Mesenteric fat pad (tissue), 1 donor: ENCODE measurements at regions not wholly inside any gene's neighbourhood (a gene's known extent, or its start where the extent isn't known, plus 50 kb on each side); places are given as distances from the start of the nearest gene placed in this dataset.

ENCODE experiments used
- DNase-seq: peaks from one replicate; pipeline ENCODE4 v3.0.0-alpha.2; 2020; ENCODE audit warnings: low spot score
- donor health status: DM: yes; HTN: yes; CAD: no.

GRCh38 chr13:59094181-59094580 lies 1069.5 kb downstream of the DIAPH3 start:
- no peak for DNase-seq

- no peak for DNase-seq
Measured at GRCh38 chr13:59099182-59099974, 1064.3 kb downstream of the DIAPH3 start.

- DNase-seq, result no peak
Measured at GRCh38 chr13:59103004-59103768, 1060.5 kb downstream of the DIAPH3 start.

- DNase-seq, result no peak
Measured at GRCh38 chr13:59111751-59112171, 1052.0 kb downstream of the DIAPH3 start.

- DNase-seq, result no peak
Measured at GRCh38 chr13:59112221-59112718, 1051.5 kb downstream of the DIAPH3 start.

- no peak for DNase-seq
Measured at GRCh38 chr13:59119475-59119874, 1044.3 kb downstream of the DIAPH3 start.

GRCh38 chr13:59120297-59120843 lies 1043.4 kb downstream of the DIAPH3 start:
- DNase-seq, result no peak

DNA sequence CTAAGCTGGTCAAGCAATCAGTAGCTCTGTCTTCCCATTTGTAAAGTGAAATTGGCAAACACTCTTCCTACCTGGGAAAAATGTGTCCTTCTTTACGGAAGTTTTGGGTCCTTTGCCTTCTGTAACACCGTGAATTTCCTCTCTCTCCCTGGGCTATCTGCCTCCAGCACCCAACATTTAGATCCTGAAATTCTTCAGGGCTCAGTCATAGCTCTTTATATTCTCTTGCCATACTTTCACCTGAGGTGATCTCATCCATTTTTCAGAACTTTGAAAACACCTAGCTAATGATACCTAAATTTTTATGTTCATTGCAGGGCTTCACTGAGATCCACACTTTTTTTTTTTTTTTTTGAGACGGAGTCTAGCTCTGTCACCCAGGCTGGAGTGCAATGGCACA lies 1042.2 kb downstream of the DIAPH3 start:
- no peak for DNase-seq

- no peak for DNase-seq
Measured at GRCh38 chr13:59126474-59126873, 1037.3 kb downstream of the DIAPH3 start.

DNA sequence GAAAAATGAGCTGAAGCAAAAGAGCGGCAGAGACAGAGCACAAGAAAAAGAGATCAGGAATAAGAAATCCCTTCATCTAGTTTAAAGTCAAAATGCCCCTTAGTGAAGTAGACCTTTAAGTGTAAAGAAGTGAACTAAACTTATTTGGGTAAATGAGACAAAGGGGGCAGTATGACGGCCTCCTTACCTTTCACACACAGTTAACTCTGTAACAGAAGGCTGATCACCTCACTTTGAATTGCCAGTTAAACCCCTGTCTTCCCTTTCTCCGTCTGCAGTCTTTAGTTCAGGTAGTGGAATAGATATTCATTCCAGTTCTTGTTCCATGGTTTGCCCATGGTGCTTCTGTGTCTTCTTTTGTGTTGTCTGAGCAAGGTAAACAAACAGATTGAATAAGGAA lies 1029.8 kb downstream of the DIAPH3 start:
- DNase-seq, result no peak

DNA sequence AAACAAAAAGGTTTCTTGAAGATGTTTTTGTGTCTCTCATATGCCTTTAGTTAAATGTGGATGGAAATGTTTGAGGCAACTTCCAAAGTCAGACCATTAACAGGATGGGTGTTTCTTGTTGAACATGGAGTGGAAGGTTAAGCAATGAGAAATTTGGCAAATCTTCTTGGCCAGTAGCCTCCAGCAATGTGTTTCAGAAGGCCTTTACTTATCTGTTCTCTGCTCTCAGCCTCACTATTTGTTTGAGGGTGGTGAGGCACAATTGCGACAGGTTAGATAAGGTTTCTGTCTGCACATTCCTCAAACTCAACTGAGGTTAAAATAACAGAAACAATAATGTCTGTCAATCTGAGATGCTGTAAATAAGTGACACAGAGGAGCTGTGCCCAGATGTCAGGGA lies 1019.0 kb downstream of the DIAPH3 start:
- no peak for DNase-seq

DNA sequence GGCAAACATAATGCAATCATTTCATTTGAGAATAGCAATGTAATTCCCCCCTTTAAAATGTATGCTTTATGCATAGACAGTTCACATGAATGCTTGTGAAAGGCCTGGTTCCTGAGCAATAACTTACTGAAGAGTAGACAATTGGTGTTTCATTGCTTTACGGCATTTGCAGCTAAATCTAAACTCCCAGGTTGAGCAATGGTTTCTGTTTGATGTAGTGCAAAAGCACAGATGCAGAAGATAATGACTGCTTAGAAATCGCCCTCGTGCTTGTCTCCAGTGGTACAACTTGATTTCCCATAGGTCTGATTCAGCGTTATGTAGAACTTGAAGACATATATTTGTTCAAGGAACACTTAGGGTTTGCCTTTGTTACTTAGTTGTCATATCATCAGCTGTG lies 1018.3 kb downstream of the DIAPH3 start:
- DNase-seq, result no peak

DNA sequence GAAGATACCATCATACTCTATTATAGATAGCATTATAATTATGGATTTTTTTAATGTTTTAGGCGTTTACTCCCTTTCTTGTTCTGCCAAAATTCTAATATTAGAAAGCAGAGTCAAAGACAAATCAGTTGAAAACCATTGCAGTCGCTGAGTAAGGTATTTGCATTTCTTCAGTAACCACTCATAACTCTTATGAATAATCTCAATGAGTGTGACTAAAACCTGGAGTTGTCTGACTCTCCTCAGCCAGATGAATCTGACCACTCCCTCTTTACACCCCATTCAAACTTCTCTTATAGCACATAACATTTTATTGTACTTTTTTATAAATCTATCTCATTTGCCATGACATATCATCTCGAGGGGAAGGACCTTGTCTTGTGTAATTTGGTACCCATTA lies 1006.5 kb downstream of the DIAPH3 start:
- no peak for DNase-seq

DNA sequence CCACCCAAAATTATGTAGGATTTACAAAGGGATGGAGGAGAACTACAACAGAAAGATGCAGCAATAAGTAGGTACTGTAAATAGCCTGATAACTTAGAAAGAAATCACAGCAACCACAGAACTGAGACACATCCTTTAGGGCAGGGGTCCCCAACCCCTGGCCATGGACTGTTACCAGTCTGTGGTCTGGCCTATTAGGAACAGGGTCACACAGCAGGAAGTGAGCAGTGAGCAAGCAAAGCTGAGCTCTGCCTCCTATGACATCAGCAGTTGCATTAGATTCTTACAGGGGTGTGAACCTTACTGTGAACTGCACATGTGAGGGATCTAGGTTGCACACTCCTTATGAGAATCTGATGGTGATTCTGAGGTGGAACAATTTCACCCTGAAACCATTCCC lies 997.6 kb downstream of the DIAPH3 start:
- no peak for DNase-seq

DNA sequence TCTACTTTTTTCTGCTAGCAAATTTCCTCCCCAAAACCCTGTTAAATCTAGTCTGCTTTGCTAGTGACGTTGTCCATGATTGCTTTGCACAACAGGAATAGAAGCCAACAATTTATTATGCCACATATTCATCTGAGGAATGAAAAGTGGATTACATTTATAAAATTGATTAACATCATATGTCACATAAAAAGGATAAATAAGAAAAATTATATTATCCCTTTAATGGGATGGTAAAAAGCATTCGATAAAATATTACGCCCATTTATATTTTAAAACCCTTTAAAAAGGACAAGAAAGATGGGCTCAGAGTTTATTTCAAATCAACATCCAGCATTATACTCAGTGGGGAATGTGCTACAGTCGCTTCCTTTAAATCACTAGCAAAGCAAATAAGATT lies 991.7 kb downstream of the DIAPH3 start:
- DNase-seq, result no peak

GRCh38 chr13:59176775-59177174 lies 987.0 kb downstream of the DIAPH3 start:
- no peak for DNase-seq

GRCh38 chr13:59178344-59178743 lies 985.4 kb downstream of the DIAPH3 start:
- DNase-seq, result no peak

DNA sequence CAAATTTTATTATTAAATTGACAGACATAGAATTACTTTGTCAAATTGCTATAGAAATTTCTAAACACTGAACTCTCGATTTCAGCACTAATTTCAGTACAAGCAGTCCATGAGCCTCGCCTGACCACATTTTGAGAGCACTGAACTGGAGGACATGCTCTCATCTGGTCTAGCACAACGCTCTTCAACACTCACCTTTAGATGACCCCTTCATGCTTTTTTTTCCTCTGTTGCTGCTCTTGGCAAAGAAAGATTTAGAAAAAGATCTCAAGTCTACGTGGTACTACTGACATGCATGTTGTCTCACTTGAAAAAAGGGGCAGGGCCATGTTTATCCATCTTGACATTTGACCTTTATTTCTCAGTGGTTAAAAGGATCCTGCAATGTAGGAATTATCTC lies 981.5 kb downstream of the DIAPH3 start:
- no peak for DNase-seq

- DNase-seq, result no peak
Measured at GRCh38 chr13:59197397-59197796, 966.3 kb downstream of the DIAPH3 start.

DNA sequence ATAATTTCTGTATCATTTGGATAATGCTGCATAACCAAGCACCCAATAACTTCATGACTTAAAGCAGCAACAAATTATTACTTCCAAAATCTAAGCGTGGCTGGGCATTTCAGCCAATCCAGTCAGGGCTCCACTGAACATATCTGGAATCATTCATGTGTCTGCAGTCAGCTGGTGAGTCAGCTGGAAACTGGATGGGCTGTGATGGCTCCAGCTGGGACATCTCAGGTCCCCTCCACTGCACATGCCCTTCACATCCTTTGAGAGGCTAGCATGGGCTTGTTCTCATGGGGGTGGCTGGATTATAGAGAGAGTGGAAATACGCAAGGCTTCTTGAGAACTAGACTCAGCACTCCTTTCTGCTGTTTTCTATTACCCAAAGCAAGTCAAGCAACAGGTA lies 961.9 kb downstream of the DIAPH3 start:
- no peak for DNase-seq

DNA sequence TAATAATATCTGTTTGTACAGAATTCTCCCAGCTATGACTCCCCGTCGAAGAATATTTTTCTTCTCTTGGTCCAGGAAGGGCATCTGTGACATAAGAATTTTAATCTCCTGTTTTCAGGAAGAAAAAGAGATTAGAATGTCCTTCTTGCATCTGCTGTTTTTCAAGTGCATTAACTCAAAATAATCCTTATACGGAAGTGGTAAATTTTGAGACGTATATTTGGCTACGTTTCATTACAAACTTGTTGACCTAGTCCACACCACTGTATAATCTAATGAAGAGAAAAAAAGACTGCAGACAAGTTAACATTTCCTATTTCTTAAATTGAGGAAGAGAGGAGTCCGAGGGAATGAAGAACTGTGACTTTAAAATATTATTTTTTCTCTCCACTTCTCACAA lies 959.9 kb downstream of the DIAPH3 start:
- no peak for DNase-seq

DNA sequence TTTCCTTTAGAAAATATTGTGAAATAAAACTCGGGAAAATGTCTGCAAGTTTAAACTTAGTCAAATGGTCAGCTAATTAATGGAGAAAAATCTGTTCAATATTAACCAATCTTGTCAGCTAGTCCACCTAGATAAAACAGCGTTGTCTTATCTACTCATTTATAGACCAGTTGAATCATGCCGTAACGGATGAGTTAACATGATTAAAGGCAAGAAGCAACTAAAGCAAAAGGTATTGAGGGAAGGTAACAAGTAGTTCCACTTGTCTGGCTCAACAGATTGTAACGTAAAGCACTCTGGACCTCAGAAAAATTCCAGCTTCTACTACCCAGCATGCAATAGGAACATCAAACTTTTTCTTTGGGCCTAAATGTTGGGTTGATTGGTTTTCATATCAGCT lies 958.2 kb downstream of the DIAPH3 start:
- no peak for DNase-seq
